Hepatocyte (in vitro differentiated cells): ENCODE measurements at regions not wholly inside any gene's neighbourhood (a gene's known extent, or its start where the extent isn't known, plus 50 kb on each side); places are given as distances from the start of the nearest gene placed in this dataset.

Experiments
- EZH2 ChIP-seq: fragments of 200-600 bp; sonication (generic); IDR thresholded peaks from 2 replicates; pipeline ENCODE4 v1.6.1; 2016; ENCODE audit warnings: antibody characterized with exemption, mild to moderate bottlenecking, borderline replicate concordance
- EZH2phosphoT487 ChIP-seq: fragments of 200-600 bp; sonication (generic); IDR thresholded peaks from one replicate; pipeline ENCODE4 v1.6.1; 2018; ENCODE audit warnings: antibody characterized with exemption, mild to moderate bottlenecking, low read depth, moderate library complexity; ENCODE audit not compliant: unreplicated experiment, severe bottlenecking
- TF ChIP-seq, protein P1 (sequence below): fragments of 200-600 bp; sonication (generic); IDR thresholded peaks from 2 replicates; pipeline ENCODE4 v1.5.1; 2016; ENCODE audit warnings: antibody characterized with exemption, mild to moderate bottlenecking; ENCODE audit not compliant: poor library complexity

DNA sequence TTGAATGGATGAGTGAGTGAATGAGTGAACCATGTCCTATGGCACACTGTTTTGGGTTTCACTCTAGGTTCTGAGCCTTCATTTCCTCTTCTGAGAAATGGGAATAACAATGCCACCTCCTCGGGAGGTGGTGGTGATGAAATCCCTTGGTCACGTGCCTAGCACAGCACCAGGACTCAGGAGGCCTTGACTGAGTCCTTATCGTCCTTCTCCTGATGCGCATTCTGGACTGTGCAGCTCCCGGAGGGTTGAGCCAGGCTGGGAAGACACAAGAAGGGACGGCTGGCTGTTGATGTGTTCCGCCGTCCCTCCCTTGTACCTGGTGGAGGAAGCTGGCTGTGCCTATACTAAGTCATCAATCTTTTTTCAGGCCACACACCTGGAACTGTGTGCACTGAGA is 437.3 kb downstream of the ZNF521 start:
- TF ChIP-seq, protein P1, sequence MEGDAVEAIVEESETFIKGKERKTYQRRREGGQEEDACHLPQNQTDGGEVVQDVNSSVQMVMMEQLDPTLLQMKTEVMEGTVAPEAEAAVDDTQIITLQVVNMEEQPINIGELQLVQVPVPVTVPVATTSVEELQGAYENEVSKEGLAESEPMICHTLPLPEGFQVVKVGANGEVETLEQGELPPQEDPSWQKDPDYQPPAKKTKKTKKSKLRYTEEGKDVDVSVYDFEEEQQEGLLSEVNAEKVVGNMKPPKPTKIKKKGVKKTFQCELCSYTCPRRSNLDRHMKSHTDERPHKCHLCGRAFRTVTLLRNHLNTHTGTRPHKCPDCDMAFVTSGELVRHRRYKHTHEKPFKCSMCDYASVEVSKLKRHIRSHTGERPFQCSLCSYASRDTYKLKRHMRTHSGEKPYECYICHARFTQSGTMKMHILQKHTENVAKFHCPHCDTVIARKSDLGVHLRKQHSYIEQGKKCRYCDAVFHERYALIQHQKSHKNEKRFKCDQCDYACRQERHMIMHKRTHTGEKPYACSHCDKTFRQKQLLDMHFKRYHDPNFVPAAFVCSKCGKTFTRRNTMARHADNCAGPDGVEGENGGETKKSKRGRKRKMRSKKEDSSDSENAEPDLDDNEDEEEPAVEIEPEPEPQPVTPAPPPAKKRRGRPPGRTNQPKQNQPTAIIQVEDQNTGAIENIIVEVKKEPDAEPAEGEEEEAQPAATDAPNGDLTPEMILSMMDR: no peak
- TF ChIP-seq EZH2phosphoT487: no peak
- no peak for TF ChIP-seq EZH2
